ENCODE measurements at regions not wholly inside any gene's neighbourhood (a gene's known extent, or its start where the extent isn't known, plus 50 kb on each side); places are given as distances from the start of the nearest gene placed in this dataset.

GRCh38 chr17:33517746-33518145, 224.7 kb upstream of the ASIC2 start:
- DNase-seq: no peak

DNA sequence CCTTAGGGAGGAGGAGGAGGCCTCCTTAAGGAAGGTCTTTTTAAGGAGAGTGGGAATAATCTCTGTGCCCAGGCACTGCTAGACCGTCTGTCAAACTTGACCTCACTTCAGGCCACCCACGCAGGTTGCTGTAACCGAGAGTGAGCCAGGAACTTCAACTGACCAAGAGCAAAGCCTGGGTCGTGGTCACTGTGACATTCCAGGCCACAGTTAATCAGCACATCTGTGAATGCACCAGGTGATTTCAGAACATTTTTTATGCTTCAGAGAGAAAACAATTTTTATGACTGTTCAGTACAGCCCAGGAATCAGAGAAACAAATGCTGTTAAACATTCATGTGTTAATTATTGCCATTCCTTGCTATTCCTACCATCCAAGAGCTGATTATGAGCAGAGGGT, 226.6 kb upstream of the ASIC2 start:
- DNase-seq: no peak

- peak; percentile 3 for DNase-seq
These were observed 227.6 kb upstream of the ASIC2 start for GRCh38 chr17:33520426-33521330.

- no peak for DNase-seq
These were observed 228.7 kb upstream of the ASIC2 start for GRCh38 chr17:33521784-33522183.

DNA sequence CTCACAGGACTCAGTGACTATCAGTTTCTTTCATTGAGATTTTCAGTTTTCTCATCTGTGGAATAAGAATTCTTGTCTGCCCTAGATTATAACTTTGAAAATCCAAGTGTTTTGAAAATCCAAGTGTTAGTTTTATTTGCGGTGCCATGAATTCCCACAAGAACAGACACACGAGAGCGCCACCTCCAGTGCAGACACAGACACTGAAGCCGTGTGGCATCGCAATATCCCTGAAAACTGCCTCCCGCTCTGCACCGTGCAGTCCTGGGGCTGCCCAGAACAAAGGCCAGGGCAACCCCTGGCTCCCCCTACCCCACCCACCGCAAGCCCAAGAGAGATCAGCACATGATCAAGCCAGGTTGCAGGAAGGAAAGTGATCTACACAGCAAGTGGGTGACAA, 229.5 kb upstream of the ASIC2 start:
- no peak for DNase-seq

- no peak for DNase-seq
These were observed 230.5 kb upstream of the ASIC2 start for GRCh38 chr17:33523577-33523981.

GRCh38 chr17:33525186-33525585, 232.1 kb upstream of the ASIC2 start:
- no peak for DNase-seq

GRCh38 chr17:33526717-33527116, 233.6 kb upstream of the ASIC2 start:
- no peak for DNase-seq

- DNase-seq: no peak
These were observed 234.2 kb upstream of the ASIC2 start for GRCh38 chr17:33527290-33527689.

GRCh38 chr17:33528846-33529245, 235.8 kb upstream of the ASIC2 start:
- no peak for DNase-seq

DNA sequence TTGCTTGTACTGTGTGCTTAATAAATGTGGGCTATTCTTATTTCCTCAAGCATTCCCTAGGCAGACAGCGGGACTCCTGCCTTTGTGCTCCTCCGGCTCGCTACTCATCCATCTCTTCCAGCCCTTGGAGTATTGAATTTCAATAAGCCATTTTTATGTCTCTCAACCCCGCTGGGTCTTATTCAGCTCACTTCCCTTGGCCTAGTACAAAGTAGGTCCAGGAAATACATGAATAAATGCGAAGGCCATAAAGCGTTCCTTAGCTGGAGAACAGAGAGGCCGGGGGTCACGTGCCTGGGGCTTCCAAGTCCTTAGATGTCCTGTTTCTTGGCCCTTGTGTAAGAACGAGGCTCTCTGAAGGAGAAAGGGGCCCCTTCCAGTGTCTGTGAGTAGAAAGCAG, 236.7 kb upstream of the ASIC2 start:
- DNase-seq: no peak

- DNase-seq: no peak
These were observed 238.2 kb upstream of the ASIC2 start for GRCh38 chr17:33531311-33531710.

DNA sequence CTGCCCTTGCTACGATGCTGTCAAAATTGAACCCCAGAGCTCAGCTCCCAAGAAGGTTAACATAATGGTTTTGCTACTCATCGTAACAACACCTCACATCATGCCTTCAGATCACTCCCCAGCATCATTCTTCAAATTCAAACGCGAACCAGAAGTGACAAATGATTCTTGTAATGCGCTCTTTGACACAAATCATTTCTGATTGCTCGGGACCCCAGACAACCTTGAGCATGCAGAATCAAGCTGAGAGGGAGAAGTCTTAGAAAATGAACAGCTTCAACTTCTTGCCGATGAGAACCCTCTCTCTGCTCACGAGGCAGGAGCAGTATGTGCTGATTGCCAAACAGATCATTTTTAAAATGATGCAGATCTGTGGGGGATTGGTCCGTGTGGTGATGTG, 241.0 kb upstream of the ASIC2 start:
- DNase-seq: no peak

- DNase-seq: no peak
These were observed 252.0 kb upstream of the ASIC2 start for GRCh38 chr17:33545124-33545523.

- DNase-seq: no peak
These were observed 257.2 kb upstream of the ASIC2 start for GRCh38 chr17:33550261-33550660.

DNA sequence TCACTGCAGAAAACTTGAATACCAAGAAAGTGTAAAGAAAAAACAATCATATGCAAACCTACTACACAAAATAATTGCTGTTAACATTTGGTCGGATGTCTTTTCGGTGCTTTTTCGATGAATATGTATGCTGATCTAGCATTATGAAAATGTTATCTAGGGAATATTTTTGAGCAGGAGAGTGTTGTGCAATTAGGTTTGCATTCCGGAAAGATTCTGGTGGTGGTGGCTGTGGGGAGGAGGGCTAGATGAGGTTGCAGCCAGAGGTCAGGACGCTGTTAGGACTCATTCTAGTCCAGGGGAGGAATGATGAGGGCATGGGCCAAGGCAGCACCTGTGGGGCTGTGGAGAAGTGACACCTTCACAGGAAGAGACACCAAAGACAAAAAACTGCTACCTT, 258.0 kb upstream of the ASIC2 start:
- DNase-seq: no peak

DNA sequence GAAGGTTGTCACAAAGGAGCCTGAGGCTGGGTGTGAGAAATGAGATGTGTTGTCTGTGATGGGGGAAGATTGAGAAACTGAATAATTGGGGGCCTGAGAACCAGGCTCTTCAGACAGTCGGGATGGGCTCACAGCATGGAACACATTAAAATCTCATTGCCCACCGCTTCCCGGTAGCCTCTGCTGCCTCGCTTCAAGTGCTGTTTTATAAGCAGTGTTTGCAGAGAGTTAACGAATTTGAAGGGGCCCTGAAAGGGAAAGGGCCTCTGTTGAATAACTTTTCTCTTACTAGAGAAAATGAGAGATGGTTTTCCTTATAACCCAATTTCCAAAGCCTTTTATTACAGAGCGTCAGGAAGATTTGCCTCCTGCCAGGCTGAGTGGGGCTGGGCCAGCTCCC, 258.8 kb upstream of the ASIC2 start:
- DNase-seq: no peak

GRCh38 chr17:33560165-33560564, 267.1 kb upstream of the ASIC2 start:
- DNase-seq: no peak

GRCh38 chr17:33560871-33561270, 267.8 kb upstream of the ASIC2 start:
- DNase-seq: no peak

GRCh38 chr17:33561569-33562334, 268.7 kb upstream of the ASIC2 start:
- no peak for DNase-seq

DNA sequence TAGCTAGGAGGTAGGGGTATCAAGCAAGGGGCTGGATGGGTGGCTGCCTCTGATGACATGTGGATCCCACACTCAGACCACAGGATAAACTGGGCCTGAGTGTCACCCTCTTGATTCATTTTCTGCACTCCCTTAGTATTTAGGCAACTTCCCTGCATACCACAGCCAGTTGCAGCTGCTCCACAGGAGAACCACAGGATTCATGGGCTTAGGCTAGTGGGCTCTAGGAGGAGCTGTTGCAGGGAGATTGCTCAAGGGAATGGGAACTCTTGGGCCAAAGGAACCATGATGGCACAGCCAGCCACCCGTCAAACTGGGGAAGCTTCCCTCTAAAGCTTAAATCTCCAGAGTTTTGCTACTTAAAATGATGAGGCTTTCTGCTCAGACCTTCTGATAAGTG, 269.7 kb upstream of the ASIC2 start:
- DNase-seq: no peak

- DNase-seq: no peak
These were observed 271.1 kb upstream of the ASIC2 start for GRCh38 chr17:33564146-33564545.

- DNase-seq: no peak
These were observed 274.1 kb upstream of the ASIC2 start for GRCh38 chr17:33567223-33567622.

DNA sequence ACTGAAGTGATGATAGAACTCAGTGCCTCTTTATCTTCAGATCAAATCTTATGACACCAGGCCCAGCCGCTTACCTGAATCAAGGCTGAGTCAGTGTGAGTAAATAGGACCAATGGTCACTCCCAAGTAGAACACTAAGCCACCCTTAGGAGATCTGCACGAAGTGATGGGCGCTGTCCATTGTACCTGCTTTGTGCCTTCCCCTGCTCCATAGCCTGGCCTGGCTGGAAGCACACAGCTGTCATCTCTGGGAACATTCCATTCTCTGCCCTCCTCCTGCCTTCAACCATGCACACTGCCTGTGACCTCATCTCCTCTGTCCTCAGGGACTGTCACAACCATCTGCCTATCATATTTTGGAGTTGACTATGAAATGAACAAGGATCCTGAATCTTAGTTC, 279.5 kb upstream of the ASIC2 start:
- DNase-seq: no peak
